PC-3 (cell line): ENCODE measurements at regions not wholly inside any gene's neighbourhood (a gene's known extent, or its start where the extent isn't known, plus 50 kb on each side); places are given as distances from the start of the nearest gene placed in this dataset.

Source experiments
- EZH2phosphoT487 ChIP-seq: fragments of 300-600 bp; sonication (generic); IDR thresholded peaks from 2 replicates; pipeline ENCODE4 v1.6.1; 2018; ENCODE audit warnings: mild to moderate bottlenecking, antibody characterized with exemption, low read length, borderline replicate concordance
- TF ChIP-seq, protein P1 (sequence below): fragments of 300-600 bp; sonication (generic); conservative IDR thresholded peaks from 2 replicates; pipeline ENCODE4 v1.5.1; 2017; ENCODE audit warnings: antibody characterized with exemption, low read depth, mild to moderate bottlenecking, low read length

DNA sequence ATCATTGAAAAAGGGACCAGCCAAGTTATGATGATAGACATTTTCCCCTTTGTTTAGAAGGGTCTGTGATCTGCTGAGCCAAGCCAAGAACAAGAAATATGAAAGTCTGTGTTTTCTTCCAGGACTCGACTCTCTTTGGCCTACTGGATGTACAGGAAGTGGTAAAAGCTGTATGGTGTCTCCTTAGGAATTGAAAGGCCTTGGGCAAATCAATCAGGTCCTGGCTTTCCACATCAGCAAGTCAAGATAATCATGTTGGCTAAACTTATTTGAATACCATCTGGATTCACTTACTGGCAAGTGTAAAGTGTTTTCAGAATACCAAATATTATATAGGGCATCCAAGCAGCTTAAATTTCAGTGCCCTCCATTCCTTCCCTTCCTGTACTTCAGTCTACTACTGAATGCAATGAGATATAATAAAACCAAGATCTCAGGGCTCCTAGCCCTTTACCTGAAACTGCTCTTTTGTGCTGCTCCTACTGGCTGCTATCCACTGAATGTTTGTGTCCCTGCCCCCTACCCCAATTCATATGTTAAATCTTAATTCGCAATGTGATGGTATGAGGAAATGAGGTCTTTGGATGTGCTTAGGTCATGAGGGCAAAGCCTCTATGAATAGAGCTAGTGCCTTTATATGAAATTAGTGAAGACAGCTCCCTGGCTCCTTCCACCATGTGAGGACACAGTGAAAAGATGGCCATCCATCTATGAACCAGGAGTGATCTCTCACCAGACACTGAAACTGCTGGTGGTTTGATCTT lies 578.0 kb downstream of the SPRY1 start:
- TF ChIP-seq EZH2phosphoT487 = no peak
- TF ChIP-seq, protein P1, sequence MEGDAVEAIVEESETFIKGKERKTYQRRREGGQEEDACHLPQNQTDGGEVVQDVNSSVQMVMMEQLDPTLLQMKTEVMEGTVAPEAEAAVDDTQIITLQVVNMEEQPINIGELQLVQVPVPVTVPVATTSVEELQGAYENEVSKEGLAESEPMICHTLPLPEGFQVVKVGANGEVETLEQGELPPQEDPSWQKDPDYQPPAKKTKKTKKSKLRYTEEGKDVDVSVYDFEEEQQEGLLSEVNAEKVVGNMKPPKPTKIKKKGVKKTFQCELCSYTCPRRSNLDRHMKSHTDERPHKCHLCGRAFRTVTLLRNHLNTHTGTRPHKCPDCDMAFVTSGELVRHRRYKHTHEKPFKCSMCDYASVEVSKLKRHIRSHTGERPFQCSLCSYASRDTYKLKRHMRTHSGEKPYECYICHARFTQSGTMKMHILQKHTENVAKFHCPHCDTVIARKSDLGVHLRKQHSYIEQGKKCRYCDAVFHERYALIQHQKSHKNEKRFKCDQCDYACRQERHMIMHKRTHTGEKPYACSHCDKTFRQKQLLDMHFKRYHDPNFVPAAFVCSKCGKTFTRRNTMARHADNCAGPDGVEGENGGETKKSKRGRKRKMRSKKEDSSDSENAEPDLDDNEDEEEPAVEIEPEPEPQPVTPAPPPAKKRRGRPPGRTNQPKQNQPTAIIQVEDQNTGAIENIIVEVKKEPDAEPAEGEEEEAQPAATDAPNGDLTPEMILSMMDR = no peak
